Liver (tissue), 7 donors: ENCODE measurements at regions not wholly inside any gene's neighbourhood (a gene's known extent, or its start where the extent isn't known, plus 50 kb on each side); places are given as distances from the start of the nearest gene placed in this dataset.

Source experiments
- DNase-seq: peaks from one replicate; pipeline ENCODE4 v3.0.0-alpha.2; 2017; ENCODE audit warnings: low spot score
- H3K27ac ChIP-seq, 2 donors: one replicate each; pipeline ENCODE4 v1.7.0; 2013; ENCODE audit warnings: inconsistent platforms in 2 of 2, low read length in 2 of 2, control low read depth in 1 of 2, low read depth in 1 of 2, mild to moderate bottlenecking in 1 of 2
- H3K27me3 ChIP-seq, 4 donors: one replicate each; pipeline versions ENCODE4 v1.6.1 to v1.7.0; 2013; ENCODE audit warnings: low read length in 3 of 4, inconsistent platforms in 1 of 4, mild to moderate bottlenecking in 1 of 4, moderate library complexity in 1 of 4; ENCODE audit not compliant: control insufficient read depth in 4 of 4, insufficient read depth in 4 of 4
- H3K36me3 ChIP-seq, 4 donors: one replicate each; pipeline versions ENCODE4 v1.6.1 to v1.7.0; 2013; ENCODE audit warnings: low read length in 3 of 4, mild to moderate bottlenecking in 3 of 4, low read depth in 1 of 4, moderate library complexity in 1 of 4; ENCODE audit not compliant: control insufficient read depth in 4 of 4, insufficient read depth in 3 of 4
- H3K4me1 ChIP-seq, 4 donors: one replicate each; pipeline versions ENCODE4 v1.6.1 to v1.7.0; 2013; ENCODE audit warnings: low read length in 3 of 4, mild to moderate bottlenecking in 3 of 4, moderate library complexity in 1 of 4; ENCODE audit not compliant: control insufficient read depth in 4 of 4, insufficient read depth in 4 of 4
- H3K4me3 ChIP-seq, 3 donors: one replicate each; pipeline versions ENCODE4 v1.6.1 to v1.7.0; 2013; ENCODE audit warnings: low read length in 3 of 3, control low read depth in 1 of 3, low read depth in 1 of 3, mild to moderate bottlenecking in 1 of 3
- H3K9ac ChIP-seq, 2 donors: one replicate each; pipeline ENCODE4 v1.7.0; 2013; ENCODE audit warnings: low read length in 2 of 2, mild to moderate bottlenecking in 2 of 2, moderate library complexity in 2 of 2, control low read depth in 1 of 2, low read depth in 1 of 2
- H3K9me3 ChIP-seq, 4 donors: one replicate each; pipeline versions ENCODE4 v1.6.1 to v1.7.0; 2013; ENCODE audit warnings: low read length in 3 of 4; ENCODE audit not compliant: control insufficient read depth in 4 of 4
- FOXA1 ChIP-seq: IDR thresholded peaks from 2 replicates; pipeline ENCODE4 v1.6.1; 2016; ENCODE audit warnings: antibody characterized with exemption
- FOXA2 ChIP-seq: IDR thresholded peaks from 2 replicates; pipeline ENCODE4 v1.6.1; 2016; ENCODE audit warnings: antibody characterized with exemption
- GABPA ChIP-seq, 2 donors: IDR thresholded peaks in 1 of 2; conservative IDR thresholded peaks in 1 of 2; 2 replicates each; pipeline ENCODE4 v1.6.1; 2016; ENCODE audit warnings: antibody characterized with exemption in 2 of 2, mild to moderate bottlenecking in 1 of 2, moderate library complexity in 1 of 2
- HNF4A ChIP-seq, 2 donors: conservative IDR thresholded peaks; 2 replicates each; pipeline ENCODE4 v1.6.1; 2016; ENCODE audit warnings: antibody characterized with exemption in 2 of 2, mild to moderate bottlenecking in 2 of 2
- HNF4G ChIP-seq: IDR thresholded peaks from 2 replicates; pipeline ENCODE4 v1.6.1; 2016; ENCODE audit warnings: antibody characterized with exemption
- JUND ChIP-seq, 2 donors: IDR thresholded peaks; 2 replicates each; pipeline ENCODE4 v1.6.1; 2016; ENCODE audit warnings: antibody characterized with exemption in 2 of 2
- NR2F2 ChIP-seq: IDR thresholded peaks from 2 replicates; pipeline ENCODE4 v1.6.1; 2016; ENCODE audit warnings: antibody characterized with exemption
- RAD21 ChIP-seq, 2 donors: IDR thresholded peaks; 2 replicates each; pipeline ENCODE4 v1.6.1; 2016; ENCODE audit warnings: antibody characterized with exemption in 2 of 2, mild to moderate bottlenecking in 2 of 2
- RXRA ChIP-seq, 2 donors: IDR thresholded peaks; 2 replicates each; pipeline ENCODE4 v1.6.1; 2017 to 2018; ENCODE audit warnings: antibody characterized with exemption in 2 of 2, mild to moderate bottlenecking in 1 of 2
- SP1 ChIP-seq: IDR thresholded peaks from 2 replicates; pipeline ENCODE4 v1.6.1; 2018; ENCODE audit warnings: antibody characterized with exemption, mild to moderate bottlenecking
- TAF1 ChIP-seq: conservative IDR thresholded peaks from 2 replicates; pipeline ENCODE4 v1.6.1; 2016; ENCODE audit warnings: antibody characterized with exemption, mild to moderate bottlenecking
- YY1 ChIP-seq: IDR thresholded peaks from 2 replicates; pipeline ENCODE4 v1.6.1; 2016; ENCODE audit warnings: antibody characterized with exemption, mild to moderate bottlenecking
- WGBS: extraction: QIAGEN DNeasy Blood & Tissue Kit; methylation state at CpG from one replicate; pipeline ENCODE4 v1.1.7; 2013; 5-methylcytosine and 5-hydroxymethylcytosine counted together
- TF ChIP-seq, protein P1 (sequence below): IDR thresholded peaks from 2 replicates; pipeline ENCODE4 v1.6.1; 2016; ENCODE audit warnings: antibody characterized with exemption
- TF ChIP-seq, protein P2 (sequence below): IDR thresholded peaks from 2 replicates; pipeline ENCODE4 v1.6.1; 2016; ENCODE audit warnings: antibody characterized with exemption
- TF ChIP-seq, protein P3 (sequence below): IDR thresholded peaks from 2 replicates; pipeline ENCODE4 v1.6.1; 2016; ENCODE audit warnings: antibody characterized with exemption, mild to moderate bottlenecking
- TF ChIP-seq, protein P4 (sequence below): IDR thresholded peaks from 2 replicates; pipeline ENCODE4 v1.6.1; 2016; ENCODE audit warnings: antibody characterized with exemption
- donor health status: healthy.
- donor health status: healthy.
- donor health status: healthy.
- donor health status: healthy.

DNA sequence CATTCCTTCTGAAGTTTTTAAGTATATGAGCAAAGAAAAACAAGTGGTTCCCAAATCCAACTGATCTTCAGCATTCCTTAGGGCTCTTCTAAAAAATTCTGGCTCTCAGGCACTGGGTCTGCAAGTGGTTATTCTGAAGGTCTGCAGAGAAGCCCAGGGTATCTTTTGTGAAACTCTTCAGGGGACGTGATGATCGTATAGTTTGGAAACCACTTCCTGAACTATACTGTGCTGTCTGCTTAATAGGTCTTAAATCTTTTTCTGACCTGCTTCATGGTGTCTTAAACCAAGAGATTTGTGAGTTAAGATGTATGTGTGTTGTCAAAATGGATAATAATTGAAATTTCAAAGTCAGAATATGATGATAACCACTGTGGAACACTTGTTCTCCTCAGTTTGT is 115.5 kb downstream of the LHX9 start:
- DNase-seq = no peak
- WGBS = 68% methylated on average over 2 of the region's 2 CpGs
- Histone ChIP-seq H3K9ac (no peak overlapping the region), H3K27me3 (no peaks in the 10 kb centered on the region), H3K4me3 (no peak overlapping the region), H3K27ac (no peak overlapping the region), H3K36me3 (no peaks in the 10 kb centered on the region), H3K4me1 (peaks cover 0 to 21% (median 12%) of the 10 kb centered on the region in 4 donors), H3K9me3 (no peaks in the 10 kb centered on the region)
- TF ChIP-seq RAD21 (IDR thresholded peaks at IDR 0.05) (no peak), JUND (IDR thresholded peaks at IDR 0.05) (no peak), GABPA (IDR thresholded peaks at IDR 0.05 in 1 of 2, conservative IDR thresholded peaks at IDR 0.05 in 1 of 2) (no peak), FOXA1 (no peak), FOXA2 (no peak), RXRA (IDR thresholded peaks at IDR 0.05) (no peak), NR2F2 (no peak)
- TF ChIP-seq, protein P1, sequence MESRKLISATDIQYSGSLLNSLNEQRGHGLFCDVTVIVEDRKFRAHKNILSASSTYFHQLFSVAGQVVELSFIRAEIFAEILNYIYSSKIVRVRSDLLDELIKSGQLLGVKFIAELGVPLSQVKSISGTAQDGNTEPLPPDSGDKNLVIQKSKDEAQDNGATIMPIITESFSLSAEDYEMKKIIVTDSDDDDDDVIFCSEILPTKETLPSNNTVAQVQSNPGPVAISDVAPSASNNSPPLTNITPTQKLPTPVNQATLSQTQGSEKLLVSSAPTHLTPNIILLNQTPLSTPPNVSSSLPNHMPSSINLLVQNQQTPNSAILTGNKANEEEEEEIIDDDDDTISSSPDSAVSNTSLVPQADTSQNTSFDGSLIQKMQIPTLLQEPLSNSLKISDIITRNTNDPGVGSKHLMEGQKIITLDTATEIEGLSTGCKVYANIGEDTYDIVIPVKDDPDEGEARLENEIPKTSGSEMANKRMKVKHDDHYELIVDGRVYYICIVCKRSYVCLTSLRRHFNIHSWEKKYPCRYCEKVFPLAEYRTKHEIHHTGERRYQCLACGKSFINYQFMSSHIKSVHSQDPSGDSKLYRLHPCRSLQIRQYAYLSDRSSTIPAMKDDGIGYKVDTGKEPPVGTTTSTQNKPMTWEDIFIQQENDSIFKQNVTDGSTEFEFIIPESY = no peak

DNA sequence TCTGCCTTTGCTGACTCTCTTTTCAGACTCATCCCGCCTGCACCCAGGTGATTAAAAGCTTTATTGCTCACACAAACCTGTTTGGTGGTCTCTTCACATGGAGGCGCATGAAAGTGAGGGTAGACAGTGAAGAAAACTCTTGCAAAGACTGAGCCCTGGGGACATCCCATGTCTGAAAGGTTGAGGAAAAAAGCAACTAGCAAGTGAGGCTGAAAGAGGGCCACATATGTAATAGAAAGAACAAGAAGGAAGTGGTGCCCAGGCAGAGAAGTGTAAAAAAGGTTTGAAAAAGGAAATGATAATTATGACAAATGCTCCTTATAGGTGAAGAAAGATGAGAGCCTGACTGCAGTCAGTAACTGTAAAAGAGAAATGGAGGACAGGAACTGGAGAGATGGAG is 115.9 kb upstream of the NEK7 start:
- no peak for DNase-seq
- Histone ChIP-seq H3K9me3 (no peaks in the 10 kb centered on the region), H3K4me1 (no peaks in the 10 kb centered on the region), H3K36me3 (no peaks in the 10 kb centered on the region), H3K27me3 (no peaks in the 10 kb centered on the region), H3K9ac (no peak overlapping the region), H3K27ac (no peak overlapping the region), H3K4me3 (no peak overlapping the region)
- 92% methylated on average over 2 of the region's 2 CpGs for WGBS
- TF ChIP-seq YY1 (no peak), GABPA (IDR thresholded peaks at IDR 0.05 in 1 of 2, conservative IDR thresholded peaks at IDR 0.05 in 1 of 2) (no peak), RXRA (IDR thresholded peaks at IDR 0.05) (no peak), HNF4A (conservative IDR thresholded peaks at IDR 0.05) (no peak), FOXA2 (no peak), FOXA1 (no peak), SP1 (no peak), RAD21 (IDR thresholded peaks at IDR 0.05) (no peak), NR2F2 (no peak), JUND (IDR thresholded peaks at IDR 0.05) (no peak)
- TF ChIP-seq, protein P2, sequence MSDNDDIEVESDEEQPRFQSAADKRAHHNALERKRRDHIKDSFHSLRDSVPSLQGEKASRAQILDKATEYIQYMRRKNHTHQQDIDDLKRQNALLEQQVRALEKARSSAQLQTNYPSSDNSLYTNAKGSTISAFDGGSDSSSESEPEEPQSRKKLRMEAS = no peak
- TF ChIP-seq, protein P3, sequence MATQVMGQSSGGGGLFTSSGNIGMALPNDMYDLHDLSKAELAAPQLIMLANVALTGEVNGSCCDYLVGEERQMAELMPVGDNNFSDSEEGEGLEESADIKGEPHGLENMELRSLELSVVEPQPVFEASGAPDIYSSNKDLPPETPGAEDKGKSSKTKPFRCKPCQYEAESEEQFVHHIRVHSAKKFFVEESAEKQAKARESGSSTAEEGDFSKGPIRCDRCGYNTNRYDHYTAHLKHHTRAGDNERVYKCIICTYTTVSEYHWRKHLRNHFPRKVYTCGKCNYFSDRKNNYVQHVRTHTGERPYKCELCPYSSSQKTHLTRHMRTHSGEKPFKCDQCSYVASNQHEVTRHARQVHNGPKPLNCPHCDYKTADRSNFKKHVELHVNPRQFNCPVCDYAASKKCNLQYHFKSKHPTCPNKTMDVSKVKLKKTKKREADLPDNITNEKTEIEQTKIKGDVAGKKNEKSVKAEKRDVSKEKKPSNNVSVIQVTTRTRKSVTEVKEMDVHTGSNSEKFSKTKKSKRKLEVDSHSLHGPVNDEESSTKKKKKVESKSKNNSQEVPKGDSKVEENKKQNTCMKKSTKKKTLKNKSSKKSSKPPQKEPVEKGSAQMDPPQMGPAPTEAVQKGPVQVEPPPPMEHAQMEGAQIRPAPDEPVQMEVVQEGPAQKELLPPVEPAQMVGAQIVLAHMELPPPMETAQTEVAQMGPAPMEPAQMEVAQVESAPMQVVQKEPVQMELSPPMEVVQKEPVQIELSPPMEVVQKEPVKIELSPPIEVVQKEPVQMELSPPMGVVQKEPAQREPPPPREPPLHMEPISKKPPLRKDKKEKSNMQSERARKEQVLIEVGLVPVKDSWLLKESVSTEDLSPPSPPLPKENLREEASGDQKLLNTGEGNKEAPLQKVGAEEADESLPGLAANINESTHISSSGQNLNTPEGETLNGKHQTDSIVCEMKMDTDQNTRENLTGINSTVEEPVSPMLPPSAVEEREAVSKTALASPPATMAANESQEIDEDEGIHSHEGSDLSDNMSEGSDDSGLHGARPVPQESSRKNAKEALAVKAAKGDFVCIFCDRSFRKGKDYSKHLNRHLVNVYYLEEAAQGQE = no peak

DNA sequence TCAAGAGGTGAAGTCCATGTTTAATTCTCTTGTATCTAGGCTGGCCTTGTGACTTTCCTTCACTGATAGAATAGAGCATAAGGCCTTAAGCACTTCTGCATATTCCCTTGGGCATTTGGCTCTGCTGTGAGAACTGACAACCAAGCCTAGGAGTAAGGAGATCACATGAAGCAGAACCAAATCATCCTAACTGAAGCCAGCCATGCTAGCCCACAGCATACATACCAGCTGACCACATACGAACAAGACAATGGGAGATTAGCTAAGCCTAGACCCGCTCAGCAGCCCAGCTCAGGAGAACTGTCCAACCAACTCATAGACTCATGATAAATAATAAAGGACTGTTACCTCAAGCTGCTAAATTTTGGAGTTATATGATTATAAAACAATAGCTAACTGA is 114.6 kb upstream of the NEK7 start:
- Histone ChIP-seq H3K4me1 (no peaks in the 10 kb centered on the region), H3K4me3 (no peak overlapping the region), H3K27me3 (no peaks in the 10 kb centered on the region), H3K36me3 (no peaks in the 10 kb centered on the region), H3K27ac (no peak overlapping the region), H3K9me3 (no peaks in the 10 kb centered on the region), H3K9ac (no peak overlapping the region)
- DNase-seq = no peak
- over 99% methylated on average over 2 of the region's 2 CpGs for WGBS
- TF ChIP-seq NR2F2 (no peak), FOXA2 (no peak), SP1 (no peak), RXRA (IDR thresholded peaks at IDR 0.05) (no peak), GABPA (IDR thresholded peaks at IDR 0.05 in 1 of 2, conservative IDR thresholded peaks at IDR 0.05 in 1 of 2) (no peak), TAF1 (no peak), HNF4G (no peak), FOXA1 (no peak), YY1 (no peak), RAD21 (IDR thresholded peaks at IDR 0.05) (no peak)
- TF ChIP-seq, protein P4, sequence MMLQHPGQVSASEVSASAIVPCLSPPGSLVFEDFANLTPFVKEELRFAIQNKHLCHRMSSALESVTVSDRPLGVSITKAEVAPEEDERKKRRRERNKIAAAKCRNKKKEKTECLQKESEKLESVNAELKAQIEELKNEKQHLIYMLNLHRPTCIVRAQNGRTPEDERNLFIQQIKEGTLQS = no peak
- TF ChIP-seq, protein P2 = no peak
- TF ChIP-seq, protein P1 = no peak
